ENCODE measurements at regions not wholly inside any gene's neighbourhood (a gene's known extent, or its start where the extent isn't known, plus 50 kb on each side); places are given as distances from the start of the nearest gene placed in this dataset.

DNA sequence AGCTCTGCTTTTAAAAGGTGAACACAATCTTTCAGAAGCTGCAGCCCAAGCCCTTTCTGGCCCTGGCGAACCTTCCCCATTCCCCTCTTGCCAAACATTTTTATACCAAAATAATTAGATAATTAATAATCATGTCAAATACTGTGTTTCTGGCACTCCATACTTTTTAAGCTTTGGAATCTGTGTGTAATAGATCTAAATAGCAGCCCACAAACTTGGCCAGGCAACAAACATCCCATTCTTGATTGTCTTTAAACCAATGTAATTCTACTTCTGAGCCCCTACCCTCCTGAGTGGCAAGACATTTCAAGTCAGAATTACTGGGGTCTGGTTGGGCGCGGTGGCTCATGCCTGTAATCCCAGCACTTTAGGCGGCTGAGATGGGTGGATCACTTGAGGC is 137.7 kb downstream of the NAV1 start:
- Histone ChIP-seq H3K9me2 (ENCODE audit: insufficient read depth) (no peaks in the 10 kb centered on the region), H3K79me2 (ENCODE audit: insufficient read depth, low read length) (no peaks in the 10 kb centered on the region), H4K20me1 (ENCODE audit: insufficient read depth) (no peaks in the 10 kb centered on the region), H3K4me3 (replicated peaks in 1 of 2; ENCODE audit: low read depth in 1 of 2, low read length in 2 of 2) (no peak overlapping the region), H2AFZ (ENCODE audit: low read depth, low read length, poor library complexity, severe bottlenecking) (no peak overlapping the region), H3K27me3 (ENCODE audit: insufficient read depth, low read length) (no peaks in the 10 kb centered on the region), H3K4me1 (ENCODE audit: control insufficient read depth in 1 of 2, insufficient read depth in 2 of 2, low read length in 2 of 2) (peaks cover 8 to 15% of the 10 kb centered on the region in 2 experiments; a peak in 3 of 4 replicates), H3K9me3 (ENCODE audit: control insufficient read depth in 1 of 2, insufficient read depth in 1 of 2, low read depth in 1 of 2, low read length in 2 of 2) (no peaks in the 10 kb centered on the region), H3K9ac (ENCODE audit: low read length) (no peak overlapping the region), H3K4me2 (ENCODE audit: low read length) (peak overlapping the region; percentile 54; the same call in 1 of the 2 replicates), H3K36me3 (ENCODE audit: control insufficient read depth in 1 of 2, insufficient read depth in 2 of 2, low read length in 2 of 2) (no peaks in the 10 kb centered on the region), H3K27ac (ENCODE audit: low read depth, low read length) (no peak overlapping the region; the same call in 1 of the 2 replicates)
- intact Hi-C loops (cut with micrococcal nuclease), result no loop called here
- BruUV-seq (replicated peaks), result no TSS peak
- ChIA-PET CTCF (no interaction called here), POLR2A (interaction anchor here (0.7 kb wide), 1 partner anchor 1838 kb away, joined by 3 read pairs; no protein-coding TSS in a partner anchor), RAD21 (ENCODE audit: low non-redundant PET in 1 of 2, low total read pairs in 2 of 2, uncharacterized antibody in 2 of 2, unreplicated experiment in 2 of 2) (no interaction called here)
- no peak for DNase-seq (ENCODE audit: low read depth, low spot score)
- TF ChIP-seq CEBPB (IDR thresholded peaks at IDR 0.05; ENCODE audit: low read depth) (no peak), ZNF274 (IDR thresholded peaks at IDR 0.05; ENCODE audit: low read depth, low read length) (no peak), CBX3 (IDR thresholded peaks at IDR 0.05; ENCODE audit: low read depth) (no peak), RAD21 (IDR thresholded peaks at IDR 0.05; ENCODE audit: low read depth) (no peak), FOSL1 (IDR thresholded peaks at IDR 0.05; ENCODE audit: low read depth) (no peak), POLR2AphosphoS5 (IDR thresholded peaks at IDR 0.05; ENCODE audit: low read depth, low read length) (no peak), JUND (IDR thresholded peaks at IDR 0.05) (no peak), ZFX (IDR thresholded peaks at IDR 0.05) (no peak), POLR2A (IDR thresholded peaks at IDR 0.05; ENCODE audit: borderline replicate concordance, extremely low read depth, insufficient read depth, insufficient read length) (no peak)
- ATAC-seq, result no peak

DNA sequence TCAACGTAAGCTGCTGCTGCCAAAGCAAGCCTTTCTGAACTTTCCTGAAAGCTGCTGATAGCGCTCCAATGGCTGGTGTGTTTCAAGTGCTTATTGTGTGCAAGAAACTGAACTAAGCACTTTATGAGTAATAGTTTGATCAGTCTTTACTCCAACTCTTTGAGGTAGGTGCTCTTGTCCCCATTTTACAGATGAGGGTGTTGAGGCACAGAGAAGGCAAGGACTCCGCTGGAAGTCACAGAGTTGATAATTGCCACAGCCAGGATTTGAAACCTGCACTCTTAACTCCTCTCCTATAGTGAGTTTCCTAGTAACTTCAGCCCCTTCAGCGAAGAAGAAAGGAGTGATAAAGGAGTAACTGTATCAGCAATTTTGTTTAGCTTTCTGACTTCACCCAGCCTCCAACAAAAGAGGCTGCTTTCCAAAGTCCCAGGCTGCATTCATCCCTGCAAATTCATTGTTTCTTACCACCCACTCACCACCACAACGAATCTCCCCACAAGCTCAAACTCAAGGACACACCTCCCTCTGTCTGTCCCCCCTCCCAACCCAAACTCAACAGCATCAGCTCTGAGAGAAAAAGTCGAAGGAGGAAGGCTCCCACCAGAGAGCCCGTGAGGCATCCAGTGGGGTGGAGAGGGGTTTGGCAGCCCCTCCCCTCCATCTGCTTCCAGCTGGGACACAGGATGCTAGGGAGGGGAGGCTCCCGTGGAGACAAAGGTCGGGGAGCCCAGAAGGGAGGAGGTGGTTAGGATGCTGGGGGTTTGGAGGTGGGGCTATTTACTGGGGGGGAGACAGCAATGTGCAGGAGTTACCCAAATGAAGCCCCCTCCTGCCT is 139.6 kb downstream of the NAV1 start:
- ChIA-PET POLR2A (no interaction called here), CTCF (no interaction called here)
- H4K20me1 ChIP-seq (ENCODE audit: insufficient read depth), result no peaks in the 10 kb centered on the region

More for the DNA sequence above, 139.6 kb downstream of the NAV1 start:
- no peaks in the 10 kb centered on the region for H3K36me3 ChIP-seq (ENCODE audit: control insufficient read depth in 1 of 2, insufficient read depth in 2 of 2, low read length in 2 of 2)
- no peak for ATAC-seq
- RAD21 ChIA-PET (ENCODE audit: low non-redundant PET in 1 of 2, low total read pairs in 2 of 2, uncharacterized antibody in 2 of 2, unreplicated experiment in 2 of 2), result no interaction called here
- intact Hi-C loops (cut with micrococcal nuclease), result no loop called here
- DNase-seq (ENCODE audit: low read depth, low spot score), result no peak
- H3K9ac ChIP-seq (ENCODE audit: low read length), result no peak overlapping the region
- H3K9me3 ChIP-seq (ENCODE audit: control insufficient read depth in 1 of 2, insufficient read depth in 1 of 2, low read depth in 1 of 2, low read length in 2 of 2), result no peaks in the 10 kb centered on the region
- no peaks in the 10 kb centered on the region for H3K79me2 ChIP-seq (ENCODE audit: insufficient read depth, low read length)
- no peak overlapping the region for H3K4me3 ChIP-seq (replicated peaks in 1 of 2; ENCODE audit: low read depth in 1 of 2, low read length in 2 of 2)
- H3K4me2 ChIP-seq (ENCODE audit: low read length), result no peak overlapping the region
- TF ChIP-seq EZH2 (IDR thresholded peaks at IDR 0.05) (no peak), POLR2A (IDR thresholded peaks at IDR 0.05; ENCODE audit: borderline replicate concordance, extremely low read depth, insufficient read depth, insufficient read length) (no peak), ELF1 (IDR thresholded peaks at IDR 0.05; ENCODE audit: borderline replicate concordance, low read depth) (no peak), EGR1 (IDR thresholded peaks at IDR 0.05; ENCODE audit: low read depth) (no peak), SRF (IDR thresholded peaks at IDR 0.05; ENCODE audit: low read depth) (no peak), RAD21 (IDR thresholded peaks at IDR 0.05; ENCODE audit: low read depth) (no peak), CBX3 (IDR thresholded peaks at IDR 0.05; ENCODE audit: low read depth) (no peak), FOSL1 (IDR thresholded peaks at IDR 0.05; ENCODE audit: low read depth) (no peak), ZNF274 (IDR thresholded peaks at IDR 0.05; ENCODE audit: low read depth, low read length) (no peak), CEBPB (IDR thresholded peaks at IDR 0.05; ENCODE audit: low read depth) (no peak), TCF7L2 (IDR thresholded peaks at IDR 0.05; ENCODE audit: borderline replicate concordance, extremely low read depth, insufficient read depth, insufficient read length) (no peak)
- TF ChIP-seq, protein P1, sequence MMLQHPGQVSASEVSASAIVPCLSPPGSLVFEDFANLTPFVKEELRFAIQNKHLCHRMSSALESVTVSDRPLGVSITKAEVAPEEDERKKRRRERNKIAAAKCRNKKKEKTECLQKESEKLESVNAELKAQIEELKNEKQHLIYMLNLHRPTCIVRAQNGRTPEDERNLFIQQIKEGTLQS (IDR thresholded peaks at IDR 0.05), result no peak
- TF ChIP-seq, protein P2, sequence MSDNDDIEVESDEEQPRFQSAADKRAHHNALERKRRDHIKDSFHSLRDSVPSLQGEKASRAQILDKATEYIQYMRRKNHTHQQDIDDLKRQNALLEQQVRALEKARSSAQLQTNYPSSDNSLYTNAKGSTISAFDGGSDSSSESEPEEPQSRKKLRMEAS (IDR thresholded peaks at IDR 0.05), result no peak
- TF ChIP-seq, protein P3, sequence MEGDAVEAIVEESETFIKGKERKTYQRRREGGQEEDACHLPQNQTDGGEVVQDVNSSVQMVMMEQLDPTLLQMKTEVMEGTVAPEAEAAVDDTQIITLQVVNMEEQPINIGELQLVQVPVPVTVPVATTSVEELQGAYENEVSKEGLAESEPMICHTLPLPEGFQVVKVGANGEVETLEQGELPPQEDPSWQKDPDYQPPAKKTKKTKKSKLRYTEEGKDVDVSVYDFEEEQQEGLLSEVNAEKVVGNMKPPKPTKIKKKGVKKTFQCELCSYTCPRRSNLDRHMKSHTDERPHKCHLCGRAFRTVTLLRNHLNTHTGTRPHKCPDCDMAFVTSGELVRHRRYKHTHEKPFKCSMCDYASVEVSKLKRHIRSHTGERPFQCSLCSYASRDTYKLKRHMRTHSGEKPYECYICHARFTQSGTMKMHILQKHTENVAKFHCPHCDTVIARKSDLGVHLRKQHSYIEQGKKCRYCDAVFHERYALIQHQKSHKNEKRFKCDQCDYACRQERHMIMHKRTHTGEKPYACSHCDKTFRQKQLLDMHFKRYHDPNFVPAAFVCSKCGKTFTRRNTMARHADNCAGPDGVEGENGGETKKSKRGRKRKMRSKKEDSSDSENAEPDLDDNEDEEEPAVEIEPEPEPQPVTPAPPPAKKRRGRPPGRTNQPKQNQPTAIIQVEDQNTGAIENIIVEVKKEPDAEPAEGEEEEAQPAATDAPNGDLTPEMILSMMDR (IDR thresholded peaks at IDR 0.05 in 2 of 3, conservative IDR thresholded peaks at IDR 0.05 in 1 of 3; ENCODE audit: borderline replicate concordance in 1 of 3, insufficient read depth in 1 of 3, low read depth in 2 of 3, low read length in 2 of 3), result no peak
- BruUV-seq (replicated peaks), result no TSS peak
- H2AFZ ChIP-seq (ENCODE audit: low read depth, low read length, poor library complexity, severe bottlenecking), result no peak overlapping the region
- H3K27ac ChIP-seq (ENCODE audit: low read depth, low read length), result no peak overlapping the region
- H3K4me1 ChIP-seq (ENCODE audit: control insufficient read depth in 1 of 2, insufficient read depth in 2 of 2, low read length in 2 of 2), result peaks cover 8 to 15% of the 10 kb centered on the region in 2 experiments; a peak in 3 of 4 replicates
- no peaks in the 10 kb centered on the region for H3K27me3 ChIP-seq (ENCODE audit: insufficient read depth, low read length)
- no peaks in the 10 kb centered on the region for H3K9me2 ChIP-seq (ENCODE audit: insufficient read depth)
